Thyroid gland (tissue), 4 donors: ENCODE measurements at regions not wholly inside any gene's neighbourhood (a gene's known extent, or its start where the extent isn't known, plus 50 kb on each side); places are given as distances from the start of the nearest gene placed in this dataset.

ENCODE experiments used
- CTCF ChIP-seq, 6 experiments: fragments of 200-600 bp in 3 of 6; fragments of 450-650 bp in 3 of 6; sonication (generic) in 3 of 6; IDR thresholded peaks; one replicate each; pipeline ENCODE4 v1.5.1; 2016 to 2019; ENCODE audit warnings: antibody characterized with exemption in 6 of 6, mild to moderate bottlenecking in 2 of 6, inconsistent platforms in 1 of 6, moderate library complexity in 1 of 6
- POLR2A ChIP-seq, 2 donors: fragments of 450-650 bp; IDR thresholded peaks; one replicate each; pipeline ENCODE4 v1.6.1; 2017; ENCODE audit warnings: antibody characterized with exemption in 2 of 2, mild to moderate bottlenecking in 2 of 2, moderate library complexity in 1 of 2

- no peak for TF ChIP-seq POLR2A (IDR thresholded peaks at IDR 0.05)
- no peak for TF ChIP-seq CTCF (IDR thresholded peaks at IDR 0.05)
Measured at GRCh38 chr17:68145088-68145487, 102.8 kb upstream of the AMZ2 start.
